ENCODE measurements at regions not wholly inside any gene's neighbourhood (a gene's known extent, or its start where the extent isn't known, plus 50 kb on each side); places are given as distances from the start of the nearest gene placed in this dataset.

- no peak for TF ChIP-seq ZFX (IDR thresholded peaks at IDR 0.05; ENCODE audit: borderline replicate concordance)
- TF ChIP-seq, protein P1, sequence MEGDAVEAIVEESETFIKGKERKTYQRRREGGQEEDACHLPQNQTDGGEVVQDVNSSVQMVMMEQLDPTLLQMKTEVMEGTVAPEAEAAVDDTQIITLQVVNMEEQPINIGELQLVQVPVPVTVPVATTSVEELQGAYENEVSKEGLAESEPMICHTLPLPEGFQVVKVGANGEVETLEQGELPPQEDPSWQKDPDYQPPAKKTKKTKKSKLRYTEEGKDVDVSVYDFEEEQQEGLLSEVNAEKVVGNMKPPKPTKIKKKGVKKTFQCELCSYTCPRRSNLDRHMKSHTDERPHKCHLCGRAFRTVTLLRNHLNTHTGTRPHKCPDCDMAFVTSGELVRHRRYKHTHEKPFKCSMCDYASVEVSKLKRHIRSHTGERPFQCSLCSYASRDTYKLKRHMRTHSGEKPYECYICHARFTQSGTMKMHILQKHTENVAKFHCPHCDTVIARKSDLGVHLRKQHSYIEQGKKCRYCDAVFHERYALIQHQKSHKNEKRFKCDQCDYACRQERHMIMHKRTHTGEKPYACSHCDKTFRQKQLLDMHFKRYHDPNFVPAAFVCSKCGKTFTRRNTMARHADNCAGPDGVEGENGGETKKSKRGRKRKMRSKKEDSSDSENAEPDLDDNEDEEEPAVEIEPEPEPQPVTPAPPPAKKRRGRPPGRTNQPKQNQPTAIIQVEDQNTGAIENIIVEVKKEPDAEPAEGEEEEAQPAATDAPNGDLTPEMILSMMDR (IDR thresholded peaks at IDR 0.05), result no peak
Measured at GRCh38 chr17:13405080-13405479, 196.6 kb downstream of the HS3ST3A1 start.

GRCh38 chr17:13403982-13404946 is 197.5 kb downstream of the HS3ST3A1 start:
- no peak overlapping the region for H3K27ac ChIP-seq
- no peak for TF ChIP-seq ZFX (IDR thresholded peaks at IDR 0.05; ENCODE audit: borderline replicate concordance)
- TF ChIP-seq, protein P1 (IDR thresholded peaks at IDR 0.05), result no peak

More at GRCh38 chr17:13405080-13405479, 196.6 kb downstream of the HS3ST3A1 start:
- no peak overlapping the region for H3K27ac ChIP-seq

DNA sequence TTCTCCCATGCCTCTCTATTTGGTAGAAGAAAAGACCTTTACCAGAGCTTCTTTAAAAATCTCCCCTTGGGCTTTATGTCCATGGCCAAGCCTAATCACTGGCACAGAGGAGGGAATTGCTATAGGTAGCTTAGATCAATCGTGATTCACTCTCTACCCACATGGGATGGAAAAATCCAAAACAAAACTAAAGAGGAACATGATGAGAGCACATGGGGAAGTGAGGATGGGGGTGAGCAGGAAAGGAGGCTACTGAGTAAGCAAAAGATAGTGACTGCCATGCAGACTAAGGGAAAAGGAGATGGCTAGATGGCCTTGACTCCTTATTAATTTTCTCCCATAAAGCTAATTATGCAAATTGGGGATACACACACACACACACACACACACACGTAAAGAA is 201.2 kb downstream of the HS3ST3A1 start:
- H3K27ac ChIP-seq, result no peak overlapping the region
- TF ChIP-seq, protein P1 (IDR thresholded peaks at IDR 0.05), result no peak
- TF ChIP-seq ZFX (IDR thresholded peaks at IDR 0.05; ENCODE audit: borderline replicate concordance), result no peak

DNA sequence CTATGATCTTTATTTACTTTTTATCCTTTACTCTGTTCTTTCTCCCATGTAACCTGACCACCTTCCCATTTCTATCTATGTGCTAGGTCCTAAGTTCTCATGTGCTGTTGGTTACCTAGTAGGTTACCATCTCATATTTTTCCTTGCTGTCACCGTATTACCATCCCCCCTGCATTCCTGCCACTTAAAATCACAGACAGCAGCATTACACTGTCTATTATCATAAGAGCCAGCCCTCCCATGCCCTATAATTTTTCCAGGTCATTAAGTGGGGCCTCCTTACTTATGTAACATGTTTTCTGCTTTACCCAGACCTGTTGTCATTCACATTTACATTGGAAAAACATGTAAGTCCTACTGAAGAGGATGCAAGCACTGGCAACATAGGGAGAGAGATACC is 202.9 kb downstream of the HS3ST3A1 start:
- TF ChIP-seq ZFX (IDR thresholded peaks at IDR 0.05; ENCODE audit: borderline replicate concordance), result no peak
- TF ChIP-seq, protein P1 (IDR thresholded peaks at IDR 0.05), result no peak
- H3K27ac ChIP-seq, result no peak overlapping the region

- no peak for TF ChIP-seq ZFX (IDR thresholded peaks at IDR 0.05; ENCODE audit: borderline replicate concordance)
- TF ChIP-seq, protein P1 (IDR thresholded peaks at IDR 0.05), result no peak
- H3K27ac ChIP-seq, result no peak overlapping the region
Measured at GRCh38 chr17:13398091-13398490, 203.6 kb downstream of the HS3ST3A1 start.

GRCh38 chr17:13395862-13396261 is 205.9 kb downstream of the HS3ST3A1 start:
- no peak for TF ChIP-seq ZFX (IDR thresholded peaks at IDR 0.05; ENCODE audit: borderline replicate concordance)
- TF ChIP-seq, protein P1 (IDR thresholded peaks at IDR 0.05), result no peak
- H3K27ac ChIP-seq, result no peak overlapping the region

DNA sequence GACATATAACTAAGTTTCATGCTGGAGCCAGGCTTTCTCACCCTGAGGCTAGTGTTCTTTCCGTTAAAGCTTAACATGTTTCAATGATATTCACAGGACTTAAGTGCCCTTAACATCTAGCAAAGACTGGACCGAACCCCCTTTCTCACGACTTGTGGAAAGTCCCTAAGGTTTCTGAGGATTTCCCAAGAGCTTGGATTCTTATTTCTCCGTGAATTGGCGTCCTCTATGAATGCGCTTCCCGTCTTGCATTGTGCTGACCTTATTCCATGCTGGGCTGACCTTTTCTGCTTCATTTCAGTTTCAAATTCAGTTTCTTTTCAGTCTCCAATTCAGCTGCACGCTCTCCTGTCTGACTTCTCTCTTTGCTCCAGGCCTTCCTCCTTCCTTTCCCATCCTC is 206.4 kb downstream of the HS3ST3A1 start:
- TF ChIP-seq ZFX (IDR thresholded peaks at IDR 0.05; ENCODE audit: borderline replicate concordance), result no peak
- TF ChIP-seq, protein P1 (IDR thresholded peaks at IDR 0.05), result no peak
- no peak overlapping the region for H3K27ac ChIP-seq
